GM23338 (cell line): ENCODE measurements at regions not wholly inside any gene's neighbourhood (a gene's known extent, or its start where the extent isn't known, plus 50 kb on each side); places are given as distances from the start of the nearest gene placed in this dataset.

Experiments used
- CREB1 ChIP-seq: fragments of 250-450 bp; sonication (Bioruptor Pico); IDR thresholded peaks from 2 replicates; pipeline ENCODE4 v1.5.0; 2020; ENCODE audit warnings: low read depth, mild to moderate bottlenecking, moderate library complexity
- CTCF ChIP-seq, 2 experiments: fragments of 200-600 bp in 1 of 2; sonication (generic) in 1 of 2; conservative IDR thresholded peaks; 2 replicates each; pipeline versions ENCODE4 v1.5.1 to v1.6.1; 2016 to 2017; ENCODE audit warnings: antibody characterized with exemption in 2 of 2, low read depth in 2 of 2, mild to moderate bottlenecking in 2 of 2, moderate library complexity in 1 of 2
- ETS1 ChIP-seq: IDR thresholded peaks from 2 replicates; pipeline ENCODE4 v1.6.1; 2016; ENCODE audit warnings: antibody characterized with exemption
- EZH2 ChIP-seq: fragments of 200-600 bp; sonication (generic); IDR thresholded peaks from one replicate; pipeline ENCODE4 v1.8.0; 2017; ENCODE audit warnings: antibody characterized with exemption, mild to moderate bottlenecking, low read depth; ENCODE audit not compliant: unreplicated experiment
- EZH2phosphoT487 ChIP-seq: fragments of 200-600 bp; sonication (generic); IDR thresholded peaks from one replicate; pipeline ENCODE4 v1.8.1; 2018; ENCODE audit warnings: antibody characterized with exemption; ENCODE audit not compliant: unreplicated experiment
- JUNB ChIP-seq: IDR thresholded peaks from one replicate; pipeline ENCODE4 v1.6.1; 2016; ENCODE audit warnings: antibody characterized with exemption; ENCODE audit not compliant: unreplicated experiment
- NANOG ChIP-seq: IDR thresholded peaks from 2 replicates; pipeline ENCODE4 v1.6.1; 2016; ENCODE audit warnings: antibody characterized with exemption, borderline replicate concordance
- POLR2AphosphoS5 ChIP-seq: IDR thresholded peaks from 2 replicates; pipeline ENCODE4 v1.6.1; 2016; ENCODE audit warnings: antibody characterized with exemption, low read depth
- REST ChIP-seq: IDR thresholded peaks from one replicate; pipeline ENCODE4 v1.6.1; 2018; ENCODE audit warnings: antibody characterized with exemption; ENCODE audit not compliant: unreplicated experiment
- STAT1 ChIP-seq: IDR thresholded peaks from one replicate; pipeline ENCODE4 v1.6.1; 2016; ENCODE audit warnings: antibody characterized with exemption; ENCODE audit not compliant: unreplicated experiment
- ZNF114 ChIP-seq: fragments of 250-450 bp; sonication (Bioruptor Pico); IDR thresholded peaks from 2 replicates; pipeline ENCODE4 v1.5.0; 2020; ENCODE audit warnings: mild to moderate bottlenecking, moderate library complexity
- ZNF331 ChIP-seq: fragments of 250-450 bp; sonication (Bioruptor Pico); IDR thresholded peaks from 2 replicates; pipeline ENCODE4 v1.5.0; 2020; ENCODE audit warnings: low read depth, mild to moderate bottlenecking, moderate library complexity
- ZNF462 ChIP-seq: fragments of 250-450 bp; sonication (Bioruptor Pico); IDR thresholded peaks from 2 replicates; pipeline ENCODE4 v1.5.0; 2020; ENCODE audit warnings: mild to moderate bottlenecking, moderate library complexity

GRCh38 chr1:59198564-59198963 lies 98.3 kb upstream of the FGGY start:
- TF ChIP-seq CREB1 (no peak), CTCF (conservative IDR thresholded peaks at IDR 0.05; ENCODE audit: low read depth in 2 of 2) (no peak), POLR2AphosphoS5 (no peak), EZH2phosphoT487 (no peak), STAT1 (no peak), REST (no peak), NANOG (no peak), EZH2 (no peak), ZNF331 (CRISPR knock-in tag) (no peak), ETS1 (no peak), JUNB (no peak), ZNF114 (CRISPR knock-in tag) (no peak), ZNF462 (no peak)
